ENCODE measurements at regions not wholly inside any gene's neighbourhood (a gene's known extent, or its start where the extent isn't known, plus 50 kb on each side); places are given as distances from the start of the nearest gene placed in this dataset.

DNA sequence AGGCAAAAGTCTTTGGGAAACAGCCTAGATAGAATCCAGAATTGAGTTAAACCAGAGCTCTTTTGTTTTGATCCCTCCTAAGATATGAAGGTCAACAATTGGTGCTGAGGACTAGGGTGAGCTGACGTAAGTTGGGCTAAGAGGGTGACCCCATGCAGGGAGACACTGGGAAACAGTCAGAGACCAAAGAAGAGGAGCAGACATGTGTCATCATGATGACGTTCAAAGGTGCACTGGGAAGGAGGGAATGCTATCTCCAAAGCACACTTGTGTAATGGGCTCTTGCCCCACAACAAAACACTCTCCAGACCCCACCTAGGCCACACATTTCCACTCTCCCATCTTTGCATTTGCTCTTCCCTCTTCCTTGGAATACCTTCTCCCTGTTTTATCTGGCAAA is 481.4 kb downstream of the COG6 start:
- no peak for TF ChIP-seq POLR2A (IDR thresholded peaks at IDR 0.05)
- TF ChIP-seq, protein P1, sequence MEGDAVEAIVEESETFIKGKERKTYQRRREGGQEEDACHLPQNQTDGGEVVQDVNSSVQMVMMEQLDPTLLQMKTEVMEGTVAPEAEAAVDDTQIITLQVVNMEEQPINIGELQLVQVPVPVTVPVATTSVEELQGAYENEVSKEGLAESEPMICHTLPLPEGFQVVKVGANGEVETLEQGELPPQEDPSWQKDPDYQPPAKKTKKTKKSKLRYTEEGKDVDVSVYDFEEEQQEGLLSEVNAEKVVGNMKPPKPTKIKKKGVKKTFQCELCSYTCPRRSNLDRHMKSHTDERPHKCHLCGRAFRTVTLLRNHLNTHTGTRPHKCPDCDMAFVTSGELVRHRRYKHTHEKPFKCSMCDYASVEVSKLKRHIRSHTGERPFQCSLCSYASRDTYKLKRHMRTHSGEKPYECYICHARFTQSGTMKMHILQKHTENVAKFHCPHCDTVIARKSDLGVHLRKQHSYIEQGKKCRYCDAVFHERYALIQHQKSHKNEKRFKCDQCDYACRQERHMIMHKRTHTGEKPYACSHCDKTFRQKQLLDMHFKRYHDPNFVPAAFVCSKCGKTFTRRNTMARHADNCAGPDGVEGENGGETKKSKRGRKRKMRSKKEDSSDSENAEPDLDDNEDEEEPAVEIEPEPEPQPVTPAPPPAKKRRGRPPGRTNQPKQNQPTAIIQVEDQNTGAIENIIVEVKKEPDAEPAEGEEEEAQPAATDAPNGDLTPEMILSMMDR (IDR thresholded peaks at IDR 0.05): no peak
